Nephron (organoid): ENCODE measurements at regions not wholly inside any gene's neighbourhood (a gene's known extent, or its start where the extent isn't known, plus 50 kb on each side); places are given as distances from the start of the nearest gene placed in this dataset.
A peak's percentile ranks its signal among the peaks of the same experiment; 100 is the strongest.

ENCODE experiments used
- H3K27ac Mint-ChIP-seq, 3 experiments: 2 replicates each; pipeline ENCODE4 v1.8.0; 2020; ENCODE audit warnings: mixed read lengths in 3 of 3, mild to moderate bottlenecking in 2 of 3, moderate library complexity in 1 of 3
- H3K27me3 Mint-ChIP-seq: 2 replicates; pipeline ENCODE4 v1.8.0; 2021; ENCODE audit warnings: low read depth, mild to moderate bottlenecking, moderate library complexity, mixed read lengths
- H3K36me3 Mint-ChIP-seq: 2 replicates; pipeline ENCODE4 v1.8.0; 2020; ENCODE audit warnings: low read depth, mixed read lengths
- H3K4me1 Mint-ChIP-seq: 2 replicates; pipeline ENCODE4 v1.8.0; 2020; ENCODE audit warnings: mixed read lengths
- H3K4me3 Mint-ChIP-seq, 3 experiments: 2 replicates each; pipeline ENCODE4 v1.8.0; 2020; ENCODE audit warnings: mild to moderate bottlenecking in 3 of 3, mixed read lengths in 3 of 3, moderate library complexity in 2 of 3
- H3K9me3 Mint-ChIP-seq: 2 replicates; pipeline ENCODE4 v1.8.0; 2020; ENCODE audit warnings: mixed read lengths
- TF ChIP-seq, protein P1 (sequence below), 3 experiments: fragments of 200-600 bp; sonication (generic); IDR thresholded peaks; one replicate each; pipeline ENCODE4 v1.5.0; 2021; ENCODE audit warnings: antibody characterized with exemption in 3 of 3; ENCODE audit not compliant: unreplicated experiment in 3 of 3

- no peak overlapping the region for H3K27ac Mint-ChIP-seq
- no peak overlapping the region for H3K4me3 Mint-ChIP-seq
- no peaks in the 10 kb centered on the region for H3K4me1 Mint-ChIP-seq
- H3K27me3 Mint-ChIP-seq, result no peaks in the 10 kb centered on the region
- peaks cover 5% of the 10 kb centered on the region for H3K9me3 Mint-ChIP-seq
- H3K36me3 Mint-ChIP-seq, result no peaks in the 10 kb centered on the region
- TF ChIP-seq, protein P1, sequence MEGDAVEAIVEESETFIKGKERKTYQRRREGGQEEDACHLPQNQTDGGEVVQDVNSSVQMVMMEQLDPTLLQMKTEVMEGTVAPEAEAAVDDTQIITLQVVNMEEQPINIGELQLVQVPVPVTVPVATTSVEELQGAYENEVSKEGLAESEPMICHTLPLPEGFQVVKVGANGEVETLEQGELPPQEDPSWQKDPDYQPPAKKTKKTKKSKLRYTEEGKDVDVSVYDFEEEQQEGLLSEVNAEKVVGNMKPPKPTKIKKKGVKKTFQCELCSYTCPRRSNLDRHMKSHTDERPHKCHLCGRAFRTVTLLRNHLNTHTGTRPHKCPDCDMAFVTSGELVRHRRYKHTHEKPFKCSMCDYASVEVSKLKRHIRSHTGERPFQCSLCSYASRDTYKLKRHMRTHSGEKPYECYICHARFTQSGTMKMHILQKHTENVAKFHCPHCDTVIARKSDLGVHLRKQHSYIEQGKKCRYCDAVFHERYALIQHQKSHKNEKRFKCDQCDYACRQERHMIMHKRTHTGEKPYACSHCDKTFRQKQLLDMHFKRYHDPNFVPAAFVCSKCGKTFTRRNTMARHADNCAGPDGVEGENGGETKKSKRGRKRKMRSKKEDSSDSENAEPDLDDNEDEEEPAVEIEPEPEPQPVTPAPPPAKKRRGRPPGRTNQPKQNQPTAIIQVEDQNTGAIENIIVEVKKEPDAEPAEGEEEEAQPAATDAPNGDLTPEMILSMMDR (IDR thresholded peaks at IDR 0.05; ENCODE audit: unreplicated experiment in 3 of 3), result no peak
Measured at GRCh38 chr3:73120710-73121109, 59.3 kb downstream of the EBLN2 start.

DNA sequence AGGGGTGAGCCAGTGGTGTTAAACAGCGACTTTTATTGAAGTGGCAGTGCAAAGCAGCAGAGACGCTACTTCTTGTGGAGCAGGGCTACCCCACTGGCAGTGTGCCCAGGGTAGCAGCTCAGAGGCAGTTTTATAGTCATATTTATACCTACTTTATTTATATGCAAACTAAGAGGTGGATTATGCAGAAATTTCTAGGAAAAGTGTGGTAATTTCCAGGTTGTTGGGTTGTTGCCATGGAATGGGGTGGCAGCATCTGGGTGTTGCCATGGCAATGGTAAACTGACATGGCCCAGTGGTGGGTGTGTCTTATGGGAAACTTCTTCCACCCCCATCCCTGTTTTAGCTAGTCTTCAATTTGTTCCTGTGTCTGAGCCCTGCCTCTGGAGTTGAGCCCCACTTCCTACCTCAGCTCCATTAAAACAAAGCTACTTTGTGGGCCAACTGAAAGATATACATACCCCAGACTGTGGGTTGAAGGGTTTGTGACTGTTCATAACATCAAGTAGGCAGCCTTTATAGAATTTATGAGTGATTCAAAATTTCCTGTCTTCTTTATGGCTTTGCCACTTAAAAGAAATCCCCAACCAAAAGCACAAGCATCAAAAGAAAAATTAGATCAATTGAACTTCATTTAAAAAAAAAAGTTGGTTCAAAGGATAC is 60.3 kb downstream of the EBLN2 start:
- no peak overlapping the region for H3K4me3 Mint-ChIP-seq
- TF ChIP-seq, protein P1 (IDR thresholded peaks at IDR 0.05; ENCODE audit: unreplicated experiment in 3 of 3), result no peak
- H3K4me1 Mint-ChIP-seq, result no peaks in the 10 kb centered on the region
- H3K36me3 Mint-ChIP-seq, result no peaks in the 10 kb centered on the region
- H3K9me3 Mint-ChIP-seq, result peaks cover 5% of the 10 kb centered on the region
- no peaks in the 10 kb centered on the region for H3K27me3 Mint-ChIP-seq
- H3K27ac Mint-ChIP-seq, result no peak overlapping the region

DNA sequence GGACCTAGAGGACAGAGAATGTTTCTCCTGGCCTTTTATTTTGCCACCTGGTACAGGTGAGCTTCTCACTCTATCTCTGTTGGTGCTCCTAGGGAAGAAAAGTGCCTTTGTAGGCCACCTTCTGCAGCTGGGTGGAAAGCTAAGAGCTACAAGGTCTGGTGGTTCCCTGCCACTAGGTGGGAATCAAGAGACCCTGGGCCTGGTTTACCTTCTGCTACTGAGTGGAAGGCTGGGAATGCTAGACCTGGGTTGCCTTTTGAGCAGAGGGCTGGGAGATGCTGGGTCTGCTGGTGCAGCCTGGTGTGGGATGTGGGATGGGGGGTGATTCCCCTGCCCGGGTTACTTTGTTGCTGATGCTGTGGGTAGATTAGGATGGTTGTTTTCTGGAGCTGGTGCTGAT is 72.6 kb downstream of the EBLN2 start:
- TF ChIP-seq, protein P1 (IDR thresholded peaks at IDR 0.05; ENCODE audit: unreplicated experiment in 3 of 3), result no peak
- Mint-ChIP-seq H3K27ac (no peak overlapping the region), H3K36me3 (no peaks in the 10 kb centered on the region), H3K4me1 (peaks cover 15% of the 10 kb centered on the region), H3K4me3 (no peak overlapping the region), H3K9me3 (peaks cover 25% of the 10 kb centered on the region), H3K27me3 (peaks cover 9% of the 10 kb centered on the region)

DNA sequence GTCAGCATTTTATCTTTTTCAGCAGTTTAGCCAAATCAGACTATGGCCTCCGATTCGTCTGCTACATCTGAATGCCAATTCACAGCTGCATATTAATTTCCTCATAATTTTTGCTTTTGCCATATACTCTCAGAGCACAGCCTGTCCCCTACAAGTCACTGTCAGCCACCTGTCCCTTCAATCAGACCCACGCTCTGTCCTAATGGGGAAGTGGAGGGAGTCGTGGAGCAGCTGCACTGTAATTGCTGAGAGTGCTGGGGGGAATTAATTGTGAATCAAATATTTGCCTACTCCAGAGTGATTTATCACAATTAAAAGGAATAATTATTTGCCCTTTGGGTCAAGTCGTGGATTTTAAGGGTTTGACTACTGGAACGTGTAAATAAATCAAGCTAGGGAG is 75.5 kb downstream of the EBLN2 start:
- Mint-ChIP-seq H3K4me3 (no peak overlapping the region), H3K9me3 (peaks cover 25% of the 10 kb centered on the region), H3K27me3 (peaks cover 12% of the 10 kb centered on the region), H3K36me3 (no peaks in the 10 kb centered on the region), H3K4me1 (peaks cover 33% of the 10 kb centered on the region), H3K27ac (peak overlapping the region in 1 of 3 experiments; percentile 14)
- TF ChIP-seq, protein P1 (IDR thresholded peaks at IDR 0.05; ENCODE audit: unreplicated experiment in 3 of 3), result no peak

DNA sequence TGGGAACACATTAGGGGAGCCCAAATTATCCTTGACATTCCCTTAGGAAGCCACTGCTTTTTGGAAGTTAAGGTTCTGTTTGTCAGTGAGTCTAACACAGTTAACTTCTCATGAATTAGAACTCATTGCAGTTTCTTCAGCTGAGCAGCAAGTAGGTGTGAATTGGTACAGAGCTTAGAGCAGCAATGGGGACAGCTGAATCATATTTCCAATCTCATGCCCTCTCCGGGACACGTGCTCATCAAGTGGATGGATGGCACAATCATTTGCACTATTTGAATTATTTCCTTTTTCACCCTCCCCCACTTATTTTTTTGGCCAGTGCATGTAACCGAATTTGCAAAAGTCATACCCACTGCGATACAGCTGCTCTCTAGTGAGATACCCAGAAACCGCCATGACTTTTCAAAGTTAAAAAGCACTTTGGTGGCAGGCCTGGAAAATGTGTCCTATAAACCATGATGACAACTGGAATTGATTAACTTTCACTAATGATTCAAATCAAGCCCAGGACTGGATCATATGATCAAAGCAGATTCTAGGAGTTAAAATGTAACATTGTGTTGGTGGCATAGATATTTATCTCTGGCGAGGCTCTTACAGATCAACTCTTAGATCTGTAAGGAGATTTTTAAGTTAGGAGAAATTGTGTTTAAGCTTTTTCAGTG is 76.4 kb downstream of the EBLN2 start:
- no peak overlapping the region for H3K27ac Mint-ChIP-seq
- peaks cover 37% of the 10 kb centered on the region for H3K4me1 Mint-ChIP-seq
- H3K9me3 Mint-ChIP-seq, result peaks cover 20% of the 10 kb centered on the region
- TF ChIP-seq, protein P1 (IDR thresholded peaks at IDR 0.05; ENCODE audit: unreplicated experiment in 3 of 3), result no peak
- peaks cover 12% of the 10 kb centered on the region for H3K27me3 Mint-ChIP-seq
- no peaks in the 10 kb centered on the region for H3K36me3 Mint-ChIP-seq
- H3K4me3 Mint-ChIP-seq, result no peak overlapping the region
